ENCODE measurements at regions not wholly inside any gene's neighbourhood (a gene's known extent, or its start where the extent isn't known, plus 50 kb on each side); places are given as distances from the start of the nearest gene placed in this dataset.

DNA sequence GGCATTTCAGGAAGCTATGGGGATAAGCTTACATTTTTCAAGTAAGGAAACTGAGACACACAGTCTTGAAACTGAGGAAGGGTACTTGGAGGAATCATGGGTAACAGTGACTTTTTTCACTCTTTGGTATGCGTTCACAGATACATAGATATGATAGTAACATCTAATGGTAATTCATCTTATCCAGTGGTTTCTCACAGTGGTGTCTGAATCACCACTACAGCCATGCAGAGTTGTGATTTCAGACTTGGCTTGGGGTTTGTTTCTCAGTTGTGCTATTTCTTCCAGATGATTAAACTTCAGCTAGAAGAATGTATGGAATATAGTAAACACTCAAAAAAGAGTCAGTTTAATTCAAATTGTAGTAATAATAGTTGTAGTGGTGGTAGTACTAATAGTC lies 239.1 kb upstream of the NUDT12 start:
- Histone ChIP-seq H3K27ac (ENCODE audit: low read depth in 2 of 2, low read length in 1 of 2) (no peak overlapping the region), H3K27me3 (ENCODE audit: insufficient read depth) (no peaks in the 10 kb centered on the region), H4K20me1 (ENCODE audit: insufficient read depth) (no peaks in the 10 kb centered on the region), H3F3A (replicated peaks; ENCODE audit: insufficient read depth) (no peaks in the 10 kb centered on the region), H3K9ac (no peak overlapping the region), H3K4me1 (ENCODE audit: control insufficient read depth in 1 of 2, insufficient read depth in 2 of 2, low read depth in 1 of 2, low read length in 1 of 2) (no peaks in the 10 kb centered on the region; a peak in 1 of 4 replicates), H3K9me3 (no peaks in the 10 kb centered on the region), H3K9me2 (no peaks in the 10 kb centered on the region), H3K4me2 (no peak overlapping the region), H2AFZ (ENCODE audit: low read depth) (no peak overlapping the region), H3K79me2 (ENCODE audit: insufficient read depth) (no peaks in the 10 kb centered on the region), H3K36me3 (replicated peaks in 1 of 2; ENCODE audit: control insufficient read depth in 1 of 2, insufficient read depth in 2 of 2, low read length in 1 of 2) (no peaks in the 10 kb centered on the region), H3K4me3 (ENCODE audit: low read depth in 2 of 2, low read length in 1 of 2) (no peak overlapping the region)
- ChIA-PET POLR2A (no interaction called here), CTCF (interaction anchor here (0.8 kb wide), 1 partner anchor 467 kb away, joined by 3 read pairs; no protein-coding TSS in a partner anchor)
- TF ChIP-seq TAF1 (IDR thresholded peaks at IDR 0.05; ENCODE audit: borderline replicate concordance, low read depth, low read length) (no peak), RCOR1 (IDR thresholded peaks at IDR 0.05; ENCODE audit: low read length) (no peak), RXRA (IDR thresholded peaks at IDR 0.05; ENCODE audit: borderline replicate concordance, low read depth) (no peak), USF1 (IDR thresholded peaks at IDR 0.05; ENCODE audit: borderline replicate concordance, low read depth) (no peak), GABPA (IDR thresholded peaks at IDR 0.05; ENCODE audit: low read depth) (no peak), CHD2 (IDR thresholded peaks at IDR 0.05; ENCODE audit: low read length, partially characterized antibody) (no peak), FOXJ3 (CRISPR knock-in tag; IDR thresholded peaks at IDR 0.05) (no peak), ZBTB33 (IDR thresholded peaks at IDR 0.05; ENCODE audit: borderline replicate concordance, low read depth) (no peak), IRF3 (IDR thresholded peaks at IDR 0.05; ENCODE audit: low read depth, low read length) (no peak), NRF1 (IDR thresholded peaks at IDR 0.05; ENCODE audit: low read depth, low read length) (no peak), JUND (IDR thresholded peaks at IDR 0.05) (no peak), RAD21 (IDR thresholded peaks at IDR 0.05; ENCODE audit: low read length) (no peak), SMC3 (IDR thresholded peaks at IDR 0.05; ENCODE audit: low read depth, low read length) (no peak), NFIC (IDR thresholded peaks at IDR 0.05; ENCODE audit: borderline replicate concordance) (no peak), MAX (IDR thresholded peaks at IDR 0.05; ENCODE audit: low read depth) (no peak), EZH2phosphoT487 (IDR thresholded peaks at IDR 0.05; ENCODE audit: borderline replicate concordance, low read depth) (no peak), TCF12 (IDR thresholded peaks at IDR 0.05) (no peak), TEAD4 (IDR thresholded peaks at IDR 0.05; ENCODE audit: borderline replicate concordance, insufficient read depth) (no peak)
- no peak for DNase-seq
- 72% methylated on average over 1 of the region's 1 CpG for WGBS (ENCODE audit: low lambda C conversion rate)
